DOHH2 (cell line): ENCODE measurements at regions not wholly inside any gene's neighbourhood (a gene's known extent, or its start where the extent isn't known, plus 50 kb on each side); places are given as distances from the start of the nearest gene placed in this dataset.

ENCODE experiments used
- H3F3A ChIP-seq: fragments of 200-600 bp; sonication (generic), shearing (Covaris generic); 2 replicates; pipeline ENCODE4 v1.6.0; 2016; ENCODE audit warnings: antibody characterized with exemption, mild to moderate bottlenecking; ENCODE audit not compliant: control insufficient read depth, insufficient read depth
- H3K27ac ChIP-seq: fragments of 200-600 bp; sonication (generic); 2 replicates; pipeline ENCODE4 v1.5.1; 2014; ENCODE audit warnings: low read depth, mild to moderate bottlenecking, low read length, moderate library complexity
- H3K27me3 ChIP-seq: fragments of 200-600 bp; sonication (generic); 2 replicates; pipeline ENCODE4 v1.6.1; 2014; ENCODE audit warnings: mild to moderate bottlenecking, low read length, mixed read lengths; ENCODE audit not compliant: control insufficient read depth
- H3K36me3 ChIP-seq: fragments of 200-600 bp; sonication (generic); 2 replicates; pipeline ENCODE4 v1.6.1; 2014; ENCODE audit warnings: mild to moderate bottlenecking, low read length, moderate library complexity, mixed read lengths; ENCODE audit not compliant: control insufficient read depth
- H3K4me1 ChIP-seq: fragments of 200-600 bp; sonication (generic); 2 replicates; pipeline ENCODE4 v1.6.1; 2014; ENCODE audit warnings: mild to moderate bottlenecking, low read length, mixed read lengths; ENCODE audit not compliant: control insufficient read depth
- H3K4me2 ChIP-seq: fragments of 200-600 bp; sonication (generic); 2 replicates; pipeline ENCODE4 v1.6.0; 2014; ENCODE audit warnings: mild to moderate bottlenecking, low read length, moderate library complexity
- H3K4me3 ChIP-seq: fragments of 200-600 bp; sonication (generic); 2 replicates; pipeline ENCODE4 v1.5.1; 2014; ENCODE audit warnings: mild to moderate bottlenecking, low read length, mixed read lengths
- H3K79me2 ChIP-seq: fragments of 200-600 bp; sonication (generic); 2 replicates; pipeline ENCODE4 v1.6.1; 2014; ENCODE audit warnings: mild to moderate bottlenecking, low read length, mixed read lengths; ENCODE audit not compliant: control insufficient read depth
- H3K9me2 ChIP-seq: fragments of 200-600 bp; sonication (generic); replicated peaks from 2 replicates; pipeline ENCODE4 v1.6.1; 2014; ENCODE audit warnings: mild to moderate bottlenecking, low read length, mixed read lengths; ENCODE audit not compliant: control insufficient read depth
- H3K9me3 ChIP-seq: fragments of 200-600 bp; sonication (generic); 2 replicates; pipeline ENCODE4 v1.6.1; 2014; ENCODE audit warnings: antibody characterized with exemption, low read length, mixed read lengths; ENCODE audit not compliant: control insufficient read depth, insufficient read depth
- H4K20me1 ChIP-seq: fragments of 200-600 bp; sonication (generic); 2 replicates; pipeline ENCODE4 v1.6.0; 2014; ENCODE audit warnings: low read depth, mild to moderate bottlenecking, antibody characterized with exemption, low read length, moderate library complexity; ENCODE audit not compliant: control insufficient read depth, insufficient read depth
- CTCF ChIP-seq: fragments of 200-600 bp; sonication (generic); IDR thresholded peaks from one replicate; pipeline ENCODE4 v1.5.1; 2014; ENCODE audit warnings: antibody characterized with exemption, mild to moderate bottlenecking, low read depth, low read length; ENCODE audit not compliant: poor library complexity, severe bottlenecking
- EZH2phosphoT487 ChIP-seq: fragments of 200-600 bp; sonication (generic); IDR thresholded peaks from 2 replicates; pipeline ENCODE4 v1.6.1; 2017; ENCODE audit warnings: borderline replicate concordance, mild to moderate bottlenecking, antibody characterized with exemption, low read length, moderate library complexity, mixed read lengths

GRCh38 chr6:95518630-95519227, 58.6 kb upstream of the MANEA start:
- H3K9me2 ChIP-seq, result no peaks in the 10 kb centered on the region
- H4K20me1 ChIP-seq, result no peaks in the 10 kb centered on the region
- no peak for TF ChIP-seq EZH2phosphoT487
- no peak for TF ChIP-seq CTCF
- no peaks in the 10 kb centered on the region for H3K9me3 ChIP-seq
- no peaks in the 10 kb centered on the region for H3K27me3 ChIP-seq
- no peaks in the 10 kb centered on the region for H3F3A ChIP-seq
- no peak overlapping the region for H3K4me3 ChIP-seq
- H3K36me3 ChIP-seq, result no peaks in the 10 kb centered on the region
- no peaks in the 10 kb centered on the region for H3K4me1 ChIP-seq
- no peak overlapping the region for H3K27ac ChIP-seq
- no peak overlapping the region for H3K4me2 ChIP-seq
- no peaks in the 10 kb centered on the region for H3K79me2 ChIP-seq

- no peaks in the 10 kb centered on the region for H3F3A ChIP-seq
- no peaks in the 10 kb centered on the region for H3K27me3 ChIP-seq
- no peak overlapping the region for H3K4me3 ChIP-seq
- H3K36me3 ChIP-seq, result no peaks in the 10 kb centered on the region
- no peaks in the 10 kb centered on the region for H3K4me1 ChIP-seq
- TF ChIP-seq EZH2phosphoT487 (no peak), CTCF (no peak)
- H3K79me2 ChIP-seq, result no peaks in the 10 kb centered on the region
- no peaks in the 10 kb centered on the region for H4K20me1 ChIP-seq
- no peak overlapping the region for H3K27ac ChIP-seq
- H3K9me2 ChIP-seq, result no peaks in the 10 kb centered on the region
- H3K9me3 ChIP-seq, result peaks cover under 1% of the 10 kb centered on the region; the same call in 1 of the 2 replicates
- H3K4me2 ChIP-seq, result no peak overlapping the region
Observed at GRCh38 chr6:95519228-95520037, 57.9 kb upstream of the MANEA start.

- H4K20me1 ChIP-seq, result no peaks in the 10 kb centered on the region
- TF ChIP-seq CTCF (no peak), EZH2phosphoT487 (no peak)
- no peaks in the 10 kb centered on the region for H3K79me2 ChIP-seq
- no peak overlapping the region for H3K27ac ChIP-seq
- no peak overlapping the region for H3K4me3 ChIP-seq
- no peaks in the 10 kb centered on the region for H3K36me3 ChIP-seq
- peaks cover 3% of the 10 kb centered on the region; the same call in 1 of the 2 replicates for H3K9me3 ChIP-seq
- no peaks in the 10 kb centered on the region for H3F3A ChIP-seq
- no peaks in the 10 kb centered on the region for H3K4me1 ChIP-seq
- no peaks in the 10 kb centered on the region for H3K9me2 ChIP-seq
- H3K27me3 ChIP-seq, result no peaks in the 10 kb centered on the region
- no peak overlapping the region for H3K4me2 ChIP-seq
Observed at GRCh38 chr6:95521181-95521580, 56.2 kb upstream of the MANEA start.
